ENCODE measurements at regions not wholly inside any gene's neighbourhood (a gene's known extent, or its start where the extent isn't known, plus 50 kb on each side); places are given as distances from the start of the nearest gene placed in this dataset.

GRCh38 chr4:103424853-103425252, 226.7 kb upstream of the CENPE start:
- TF ChIP-seq, protein P1, sequence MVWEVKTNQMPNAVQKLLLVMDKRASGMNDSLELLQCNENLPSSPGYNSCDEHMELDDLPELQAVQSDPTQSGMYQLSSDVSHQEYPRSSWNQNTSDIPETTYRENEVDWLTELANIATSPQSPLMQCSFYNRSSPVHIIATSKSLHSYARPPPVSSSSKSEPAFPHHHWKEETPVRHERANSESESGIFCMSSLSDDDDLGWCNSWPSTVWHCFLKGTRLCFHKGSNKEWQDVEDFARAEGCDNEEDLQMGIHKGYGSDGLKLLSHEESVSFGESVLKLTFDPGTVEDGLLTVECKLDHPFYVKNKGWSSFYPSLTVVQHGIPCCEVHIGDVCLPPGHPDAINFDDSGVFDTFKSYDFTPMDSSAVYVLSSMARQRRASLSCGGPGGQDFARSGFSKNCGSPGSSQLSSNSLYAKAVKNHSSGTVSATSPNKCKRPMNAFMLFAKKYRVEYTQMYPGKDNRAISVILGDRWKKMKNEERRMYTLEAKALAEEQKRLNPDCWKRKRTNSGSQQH (CRISPR knock-in tag; IDR thresholded peaks at IDR 0.05; ENCODE audit: low read depth) = no peak
- TF ChIP-seq, protein P2, sequence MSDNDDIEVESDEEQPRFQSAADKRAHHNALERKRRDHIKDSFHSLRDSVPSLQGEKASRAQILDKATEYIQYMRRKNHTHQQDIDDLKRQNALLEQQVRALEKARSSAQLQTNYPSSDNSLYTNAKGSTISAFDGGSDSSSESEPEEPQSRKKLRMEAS (IDR thresholded peaks at IDR 0.05) = no peak
- TF ChIP-seq, protein P3, sequence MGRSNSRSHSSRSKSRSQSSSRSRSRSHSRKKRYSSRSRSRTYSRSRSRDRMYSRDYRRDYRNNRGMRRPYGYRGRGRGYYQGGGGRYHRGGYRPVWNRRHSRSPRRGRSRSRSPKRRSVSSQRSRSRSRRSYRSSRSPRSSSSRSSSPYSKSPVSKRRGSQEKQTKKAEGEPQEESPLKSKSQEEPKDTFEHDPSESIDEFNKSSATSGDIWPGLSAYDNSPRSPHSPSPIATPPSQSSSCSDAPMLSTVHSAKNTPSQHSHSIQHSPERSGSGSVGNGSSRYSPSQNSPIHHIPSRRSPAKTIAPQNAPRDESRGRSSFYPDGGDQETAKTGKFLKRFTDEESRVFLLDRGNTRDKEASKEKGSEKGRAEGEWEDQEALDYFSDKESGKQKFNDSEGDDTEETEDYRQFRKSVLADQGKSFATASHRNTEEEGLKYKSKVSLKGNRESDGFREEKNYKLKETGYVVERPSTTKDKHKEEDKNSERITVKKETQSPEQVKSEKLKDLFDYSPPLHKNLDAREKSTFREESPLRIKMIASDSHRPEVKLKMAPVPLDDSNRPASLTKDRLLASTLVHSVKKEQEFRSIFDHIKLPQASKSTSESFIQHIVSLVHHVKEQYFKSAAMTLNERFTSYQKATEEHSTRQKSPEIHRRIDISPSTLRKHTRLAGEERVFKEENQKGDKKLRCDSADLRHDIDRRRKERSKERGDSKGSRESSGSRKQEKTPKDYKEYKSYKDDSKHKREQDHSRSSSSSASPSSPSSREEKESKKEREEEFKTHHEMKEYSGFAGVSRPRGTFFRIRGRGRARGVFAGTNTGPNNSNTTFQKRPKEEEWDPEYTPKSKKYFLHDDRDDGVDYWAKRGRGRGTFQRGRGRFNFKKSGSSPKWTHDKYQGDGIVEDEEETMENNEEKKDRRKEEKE (IDR thresholded peaks at IDR 0.05) = no peak
- no peak for TF ChIP-seq STAT6 (CRISPR knock-in tag; IDR thresholded peaks at IDR 0.05; ENCODE audit: borderline replicate concordance)
- TF ChIP-seq, protein P4, sequence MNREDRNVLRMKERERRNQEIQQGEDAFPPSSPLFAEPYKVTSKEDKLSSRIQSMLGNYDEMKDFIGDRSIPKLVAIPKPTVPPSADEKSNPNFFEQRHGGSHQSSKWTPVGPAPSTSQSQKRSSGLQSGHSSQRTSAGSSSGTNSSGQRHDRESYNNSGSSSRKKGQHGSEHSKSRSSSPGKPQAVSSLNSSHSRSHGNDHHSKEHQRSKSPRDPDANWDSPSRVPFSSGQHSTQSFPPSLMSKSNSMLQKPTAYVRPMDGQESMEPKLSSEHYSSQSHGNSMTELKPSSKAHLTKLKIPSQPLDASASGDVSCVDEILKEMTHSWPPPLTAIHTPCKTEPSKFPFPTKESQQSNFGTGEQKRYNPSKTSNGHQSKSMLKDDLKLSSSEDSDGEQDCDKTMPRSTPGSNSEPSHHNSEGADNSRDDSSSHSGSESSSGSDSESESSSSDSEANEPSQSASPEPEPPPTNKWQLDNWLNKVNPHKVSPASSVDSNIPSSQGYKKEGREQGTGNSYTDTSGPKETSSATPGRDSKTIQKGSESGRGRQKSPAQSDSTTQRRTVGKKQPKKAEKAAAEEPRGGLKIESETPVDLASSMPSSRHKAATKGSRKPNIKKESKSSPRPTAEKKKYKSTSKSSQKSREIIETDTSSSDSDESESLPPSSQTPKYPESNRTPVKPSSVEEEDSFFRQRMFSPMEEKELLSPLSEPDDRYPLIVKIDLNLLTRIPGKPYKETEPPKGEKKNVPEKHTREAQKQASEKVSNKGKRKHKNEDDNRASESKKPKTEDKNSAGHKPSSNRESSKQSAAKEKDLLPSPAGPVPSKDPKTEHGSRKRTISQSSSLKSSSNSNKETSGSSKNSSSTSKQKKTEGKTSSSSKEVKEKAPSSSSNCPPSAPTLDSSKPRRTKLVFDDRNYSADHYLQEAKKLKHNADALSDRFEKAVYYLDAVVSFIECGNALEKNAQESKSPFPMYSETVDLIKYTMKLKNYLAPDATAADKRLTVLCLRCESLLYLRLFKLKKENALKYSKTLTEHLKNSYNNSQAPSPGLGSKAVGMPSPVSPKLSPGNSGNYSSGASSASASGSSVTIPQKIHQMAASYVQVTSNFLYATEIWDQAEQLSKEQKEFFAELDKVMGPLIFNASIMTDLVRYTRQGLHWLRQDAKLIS (CRISPR knock-in tag; IDR thresholded peaks at IDR 0.05) = no peak
- TF ChIP-seq, protein P5, sequence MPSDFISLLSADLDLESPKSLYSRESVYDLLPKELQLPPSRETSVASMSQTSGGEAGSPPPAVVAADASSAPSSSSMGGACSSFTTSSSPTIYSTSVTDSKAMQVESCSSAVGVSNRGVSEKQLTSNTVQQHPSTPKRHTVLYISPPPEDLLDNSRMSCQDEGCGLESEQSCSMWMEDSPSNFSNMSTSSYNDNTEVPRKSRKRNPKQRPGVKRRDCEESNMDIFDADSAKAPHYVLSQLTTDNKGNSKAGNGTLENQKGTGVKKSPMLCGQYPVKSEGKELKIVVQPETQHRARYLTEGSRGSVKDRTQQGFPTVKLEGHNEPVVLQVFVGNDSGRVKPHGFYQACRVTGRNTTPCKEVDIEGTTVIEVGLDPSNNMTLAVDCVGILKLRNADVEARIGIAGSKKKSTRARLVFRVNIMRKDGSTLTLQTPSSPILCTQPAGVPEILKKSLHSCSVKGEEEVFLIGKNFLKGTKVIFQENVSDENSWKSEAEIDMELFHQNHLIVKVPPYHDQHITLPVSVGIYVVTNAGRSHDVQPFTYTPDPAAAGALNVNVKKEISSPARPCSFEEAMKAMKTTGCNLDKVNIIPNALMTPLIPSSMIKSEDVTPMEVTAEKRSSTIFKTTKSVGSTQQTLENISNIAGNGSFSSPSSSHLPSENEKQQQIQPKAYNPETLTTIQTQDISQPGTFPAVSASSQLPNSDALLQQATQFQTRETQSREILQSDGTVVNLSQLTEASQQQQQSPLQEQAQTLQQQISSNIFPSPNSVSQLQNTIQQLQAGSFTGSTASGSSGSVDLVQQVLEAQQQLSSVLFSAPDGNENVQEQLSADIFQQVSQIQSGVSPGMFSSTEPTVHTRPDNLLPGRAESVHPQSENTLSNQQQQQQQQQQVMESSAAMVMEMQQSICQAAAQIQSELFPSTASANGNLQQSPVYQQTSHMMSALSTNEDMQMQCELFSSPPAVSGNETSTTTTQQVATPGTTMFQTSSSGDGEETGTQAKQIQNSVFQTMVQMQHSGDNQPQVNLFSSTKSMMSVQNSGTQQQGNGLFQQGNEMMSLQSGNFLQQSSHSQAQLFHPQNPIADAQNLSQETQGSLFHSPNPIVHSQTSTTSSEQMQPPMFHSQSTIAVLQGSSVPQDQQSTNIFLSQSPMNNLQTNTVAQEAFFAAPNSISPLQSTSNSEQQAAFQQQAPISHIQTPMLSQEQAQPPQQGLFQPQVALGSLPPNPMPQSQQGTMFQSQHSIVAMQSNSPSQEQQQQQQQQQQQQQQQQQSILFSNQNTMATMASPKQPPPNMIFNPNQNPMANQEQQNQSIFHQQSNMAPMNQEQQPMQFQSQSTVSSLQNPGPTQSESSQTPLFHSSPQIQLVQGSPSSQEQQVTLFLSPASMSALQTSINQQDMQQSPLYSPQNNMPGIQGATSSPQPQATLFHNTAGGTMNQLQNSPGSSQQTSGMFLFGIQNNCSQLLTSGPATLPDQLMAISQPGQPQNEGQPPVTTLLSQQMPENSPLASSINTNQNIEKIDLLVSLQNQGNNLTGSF (CRISPR knock-in tag; IDR thresholded peaks at IDR 0.05) = no peak

All from HepG2 (cell line).